Glutamatergic neuron (in vitro differentiated cells): ENCODE measurements at regions not wholly inside any gene's neighbourhood (a gene's known extent, or its start where the extent isn't known, plus 50 kb on each side); places are given as distances from the start of the nearest gene placed in this dataset.

ENCODE experiments used
- DNase-seq: peaks from one replicate; pipeline ENCODE4 v3.0.0; 2022
- H3K27ac Mint-ChIP-seq: one replicate; pipeline ENCODE4 v1.8.0; 2020; ENCODE audit warnings: mild to moderate bottlenecking, mixed read lengths, inconsistent platforms; ENCODE audit not compliant: unreplicated experiment
- H3K27me3 Mint-ChIP-seq: one replicate; pipeline ENCODE4 v1.8.0; 2020; ENCODE audit warnings: mild to moderate bottlenecking, moderate library complexity, mixed read lengths, inconsistent platforms; ENCODE audit not compliant: unreplicated experiment
- H3K36me3 Mint-ChIP-seq: one replicate; pipeline ENCODE4 v1.8.0; 2020; ENCODE audit warnings: mild to moderate bottlenecking, mixed read lengths, inconsistent platforms; ENCODE audit not compliant: unreplicated experiment
- H3K4me1 Mint-ChIP-seq: one replicate; pipeline ENCODE4 v1.8.0; 2020; ENCODE audit warnings: mild to moderate bottlenecking, low read depth, mixed read lengths, inconsistent platforms; ENCODE audit not compliant: unreplicated experiment
- H3K4me3 Mint-ChIP-seq: one replicate; pipeline ENCODE4 v1.8.0; 2020; ENCODE audit warnings: mild to moderate bottlenecking, mixed read lengths, inconsistent platforms; ENCODE audit not compliant: unreplicated experiment
- H3K9me3 Mint-ChIP-seq: one replicate; pipeline ENCODE4 v1.8.0; 2020; ENCODE audit warnings: mild to moderate bottlenecking, moderate library complexity, mixed read lengths, inconsistent platforms; ENCODE audit not compliant: unreplicated experiment
- CTCF ChIP-seq: fragments of 200-600 bp; sonication (generic); IDR thresholded peaks from one replicate; pipeline ENCODE4 v1.5.0; 2021; ENCODE audit not compliant: partially characterized antibody, unreplicated experiment

- no peak for DNase-seq
- H3K4me3 Mint-ChIP-seq = no peak overlapping the region
- no peak overlapping the region for H3K27ac Mint-ChIP-seq
- H3K4me1 Mint-ChIP-seq = peaks cover 40% of the 10 kb centered on the region
- peaks cover 2% of the 10 kb centered on the region for H3K27me3 Mint-ChIP-seq
- peaks cover 10% of the 10 kb centered on the region for H3K9me3 Mint-ChIP-seq
- no peak for TF ChIP-seq CTCF
- no peaks in the 10 kb centered on the region for H3K36me3 Mint-ChIP-seq
Observed at GRCh38 chr2:60649721-60650120, 96.3 kb upstream of the BCL11A start.

DNA sequence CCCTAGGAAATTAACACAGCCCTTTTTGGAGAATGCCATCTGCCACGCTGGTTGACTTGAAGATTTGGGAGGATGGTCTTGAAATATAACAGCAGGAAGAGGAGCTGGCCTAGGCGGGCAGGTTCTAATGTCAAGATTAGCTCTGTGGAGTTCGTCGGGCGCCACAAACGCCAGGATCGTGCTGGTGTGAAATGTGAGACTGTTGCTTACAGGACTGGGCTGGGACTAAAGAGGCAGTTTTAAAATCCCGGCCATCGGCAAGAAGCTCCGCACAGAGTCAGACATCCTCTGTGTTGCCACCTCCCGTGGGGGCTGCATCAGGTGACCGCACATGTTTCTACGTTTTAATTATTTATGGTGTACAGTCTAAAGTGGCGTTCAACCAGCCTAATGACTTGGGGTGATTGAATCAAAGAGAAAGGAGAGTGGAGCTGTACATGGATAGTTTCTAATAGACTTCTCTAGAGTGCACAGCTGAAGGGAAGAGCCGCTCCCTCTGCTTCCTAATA lies 99.4 kb upstream of the BCL11A start:
- peaks cover 10% of the 10 kb centered on the region for H3K9me3 Mint-ChIP-seq
- peaks cover 2% of the 10 kb centered on the region for H3K27me3 Mint-ChIP-seq
- no peak for TF ChIP-seq CTCF
- peak overlapping the region; percentile 52 for H3K4me3 Mint-ChIP-seq
- peak; percentile 77 for DNase-seq
- peak overlapping the region; percentile 90 for H3K27ac Mint-ChIP-seq
- peaks cover 32% of the 10 kb centered on the region for H3K4me1 Mint-ChIP-seq
- no peaks in the 10 kb centered on the region for H3K36me3 Mint-ChIP-seq

DNA sequence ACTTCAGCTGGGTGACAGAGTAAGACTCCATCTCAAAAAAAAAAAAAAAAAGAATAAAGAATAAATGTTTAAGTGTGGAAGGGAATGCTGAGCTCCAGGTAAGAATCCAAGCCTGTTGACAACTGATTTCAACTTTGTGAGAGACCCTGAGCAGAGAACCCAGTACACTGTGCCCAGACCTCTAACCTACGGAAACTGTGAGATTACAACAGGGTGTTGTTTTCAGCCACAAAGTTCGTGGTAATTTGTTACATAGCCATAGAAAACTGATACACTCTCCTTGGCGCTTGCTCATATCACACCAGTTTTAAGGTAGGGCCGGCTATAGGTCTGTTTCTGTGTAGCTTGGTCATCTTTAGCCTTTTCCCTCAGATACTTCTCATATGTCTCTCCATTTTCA lies 98.4 kb upstream of the PAPOLG start:
- Mint-ChIP-seq H3K4me1 (peaks cover 12% of the 10 kb centered on the region), H3K4me3 (no peak overlapping the region), H3K9me3 (peaks cover 11% of the 10 kb centered on the region), H3K27me3 (peaks cover 2% of the 10 kb centered on the region), H3K27ac (no peak overlapping the region), H3K36me3 (no peaks in the 10 kb centered on the region)
- TF ChIP-seq CTCF = no peak
- no peak for DNase-seq

DNA sequence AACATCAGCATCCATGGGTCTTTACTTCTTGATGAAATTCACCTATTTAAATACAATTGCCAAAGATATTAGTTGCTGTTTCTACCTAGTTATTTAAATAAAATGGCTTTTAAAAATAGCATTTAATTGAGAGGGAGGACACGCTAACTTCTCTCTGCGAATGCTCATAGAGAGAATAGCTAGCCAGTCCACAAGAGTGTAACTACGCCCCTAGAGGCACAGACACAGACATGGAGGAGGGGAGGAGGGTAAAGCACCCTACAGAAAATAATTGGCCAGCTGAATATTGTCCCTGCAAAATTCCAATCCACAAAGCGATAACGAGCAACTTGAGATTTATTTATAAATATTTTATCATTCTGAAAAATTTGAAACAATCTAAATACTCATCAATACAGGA lies 97.0 kb upstream of the PAPOLG start:
- peaks cover under 1% of the 10 kb centered on the region for H3K36me3 Mint-ChIP-seq
- H3K4me3 Mint-ChIP-seq = no peak overlapping the region
- peaks cover 6% of the 10 kb centered on the region for H3K9me3 Mint-ChIP-seq
- DNase-seq = no peak
- H3K4me1 Mint-ChIP-seq = no peaks in the 10 kb centered on the region
- no peak overlapping the region for H3K27ac Mint-ChIP-seq
- H3K27me3 Mint-ChIP-seq = peaks cover 2% of the 10 kb centered on the region
- no peak for TF ChIP-seq CTCF

- Mint-ChIP-seq H3K36me3 (peaks cover 6% of the 10 kb centered on the region), H3K4me3 (no peak overlapping the region), H3K27me3 (peaks cover 2% of the 10 kb centered on the region), H3K4me1 (no peaks in the 10 kb centered on the region), H3K27ac (no peak overlapping the region), H3K9me3 (peaks cover 6% of the 10 kb centered on the region)
- DNase-seq = no peak
- no peak for TF ChIP-seq CTCF
Observed at GRCh38 chr2:60661073-60661738, 94.9 kb upstream of the PAPOLG start.
